ENCODE measurements at regions not wholly inside any gene's neighbourhood (a gene's known extent, or its start where the extent isn't known, plus 50 kb on each side); places are given as distances from the start of the nearest gene placed in this dataset.

DNA sequence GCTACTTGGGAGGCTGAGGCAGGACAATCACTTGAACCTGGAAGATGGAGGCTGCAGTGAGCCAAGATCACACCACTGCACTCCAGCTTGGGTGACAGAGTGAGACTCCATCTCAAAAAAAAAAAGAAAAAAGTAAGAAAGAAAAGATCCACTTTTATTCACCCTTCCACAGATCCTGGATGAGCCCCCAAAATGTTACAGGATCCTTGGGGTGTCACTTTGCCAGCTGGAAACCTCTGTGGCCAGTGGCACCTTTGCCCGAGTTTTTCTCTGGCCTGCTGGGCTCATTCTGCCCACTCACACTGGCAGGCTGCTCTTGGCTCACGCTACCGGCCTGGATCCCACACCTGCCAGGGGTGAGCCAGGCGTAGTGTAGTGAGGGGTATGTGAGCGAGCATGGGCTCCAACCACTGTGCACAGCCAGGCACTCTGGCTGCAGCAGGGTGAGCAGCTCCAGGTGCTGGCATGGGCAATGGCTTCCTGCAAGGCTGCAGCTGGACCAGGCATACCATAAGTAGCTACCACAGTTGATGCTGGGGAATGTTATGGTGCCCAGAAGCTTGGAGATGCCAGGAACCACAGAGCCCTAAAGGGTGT, 57.8 kb upstream of the C15orf39 start:
- TF ChIP-seq CTCF (conservative IDR thresholded peaks at IDR 0.05 in 1 of 2, IDR thresholded peaks at IDR 0.05 in 1 of 2; ENCODE audit: extremely low read depth in 1 of 2, insufficient read depth in 1 of 2, low read depth in 1 of 2, low read length in 2 of 2) = no peak
- no peak for TF ChIP-seq EZH2 (IDR thresholded peaks at IDR 0.05; ENCODE audit: borderline replicate concordance, low read length)
